Activated T-cell treated with anti-CD3 and anti-CD28 coated beads, Interleukin-2, amount 50 U/mL, for 72 hours (primary cell): ENCODE measurements at regions not wholly inside any gene's neighbourhood (a gene's known extent, or its start where the extent isn't known, plus 50 kb on each side); places are given as distances from the start of the nearest gene placed in this dataset.

Experiments used
- ATAC-seq, 2 donors: fragments of 150-1000 bp; cut with Tn5 transposase; replicated peaks in 1 of 2; 2 replicates each; pipeline ENCODE4 v1.10.0; 2021; ENCODE audit warnings: moderate library complexity in 2 of 2, mild to moderate bottlenecking in 1 of 2
- DNase-seq, 2 donors: peaks; one replicate each; pipeline ENCODE4 v3.0.0; 2021 to 2022; ENCODE audit warnings: mixed read lengths in 1 of 2
- H3K27ac Mint-ChIP-seq: one replicate; pipeline ENCODE4 v1.8.0; 2022; ENCODE audit warnings: mild to moderate bottlenecking, moderate library complexity, mixed read lengths
- H3K27me3 Mint-ChIP-seq: one replicate; pipeline ENCODE4 v1.8.0; 2022; ENCODE audit warnings: low read depth, mixed read lengths
- H3K36me3 Mint-ChIP-seq, 2 donors: one replicate each; pipeline ENCODE4 v1.8.0; 2022; ENCODE audit warnings: mixed read lengths in 2 of 2, mild to moderate bottlenecking in 1 of 2; ENCODE audit not compliant: insufficient read depth in 2 of 2
- H3K4me1 Mint-ChIP-seq: one replicate; pipeline ENCODE4 v1.8.0; 2022; ENCODE audit warnings: low read depth, mixed read lengths
- H3K4me3 Mint-ChIP-seq, 2 donors: one replicate each; pipeline ENCODE4 v1.8.0; 2022; ENCODE audit warnings: mild to moderate bottlenecking in 2 of 2, mixed read lengths in 2 of 2, moderate library complexity in 2 of 2
- H3K9me3 Mint-ChIP-seq, 2 donors: one replicate each; pipeline ENCODE4 v1.8.0; 2022; ENCODE audit warnings: mixed read lengths in 2 of 2

GRCh38 chr12:58081488-58081887, 140.1 kb downstream of the ATP23 start:
- no peak overlapping the region for H3K27ac Mint-ChIP-seq
- no peak overlapping the region for H3K4me3 Mint-ChIP-seq
- H3K9me3 Mint-ChIP-seq = no peaks in the 10 kb centered on the region
- no peak for ATAC-seq
- no peaks in the 10 kb centered on the region for H3K36me3 Mint-ChIP-seq
- DNase-seq = no peak
- H3K27me3 Mint-ChIP-seq = peaks cover 50% of the 10 kb centered on the region
- H3K4me1 Mint-ChIP-seq = peaks cover 6% of the 10 kb centered on the region

GRCh38 chr12:58082996-58083395, 141.6 kb downstream of the ATP23 start:
- H3K27ac Mint-ChIP-seq = no peak overlapping the region
- H3K36me3 Mint-ChIP-seq = no peaks in the 10 kb centered on the region
- H3K4me1 Mint-ChIP-seq = peaks cover 6% of the 10 kb centered on the region
- no peak for ATAC-seq
- H3K27me3 Mint-ChIP-seq = peaks cover 56% of the 10 kb centered on the region
- H3K4me3 Mint-ChIP-seq = no peak overlapping the region
- H3K9me3 Mint-ChIP-seq = no peaks in the 10 kb centered on the region
- DNase-seq = no peak

- Mint-ChIP-seq H3K4me1 (peaks cover 6% of the 10 kb centered on the region), H3K36me3 (no peaks in the 10 kb centered on the region), H3K9me3 (no peaks in the 10 kb centered on the region), H3K4me3 (no peak overlapping the region), H3K27ac (no peak overlapping the region), H3K27me3 (peaks cover 32% of the 10 kb centered on the region)
- ATAC-seq = no peak
- no peak for DNase-seq
Observed at GRCh38 chr12:58086006-58086405, 144.6 kb downstream of the ATP23 start.

GRCh38 chr12:58086930-58087329, 145.6 kb downstream of the ATP23 start:
- H3K27me3 Mint-ChIP-seq = peaks cover 32% of the 10 kb centered on the region
- H3K36me3 Mint-ChIP-seq = no peaks in the 10 kb centered on the region
- H3K4me1 Mint-ChIP-seq = peaks cover 6% of the 10 kb centered on the region

GRCh38 chr12:58087423-58088127, 146.2 kb downstream of the ATP23 start:
- Mint-ChIP-seq H3K36me3 (no peaks in the 10 kb centered on the region), H3K9me3 (no peaks in the 10 kb centered on the region), H3K4me1 (peaks cover 6% of the 10 kb centered on the region), H3K4me3 (no peak overlapping the region), H3K27ac (no peak overlapping the region), H3K27me3 (peaks cover 32% of the 10 kb centered on the region)
- no peak for DNase-seq
- no peak for ATAC-seq

More at GRCh38 chr12:58086930-58087329, 145.6 kb downstream of the ATP23 start:
- no peaks in the 10 kb centered on the region for H3K9me3 Mint-ChIP-seq
- no peak overlapping the region for H3K27ac Mint-ChIP-seq
- H3K4me3 Mint-ChIP-seq = no peak overlapping the region
- ATAC-seq = no peak
- DNase-seq = no peak

GRCh38 chr12:58089588-58089987, 148.2 kb downstream of the ATP23 start:
- H3K9me3 Mint-ChIP-seq = no peaks in the 10 kb centered on the region
- no peak overlapping the region for H3K27ac Mint-ChIP-seq
- peaks cover 6% of the 10 kb centered on the region for H3K4me1 Mint-ChIP-seq
- H3K36me3 Mint-ChIP-seq = no peaks in the 10 kb centered on the region
- H3K4me3 Mint-ChIP-seq = no peak overlapping the region
- H3K27me3 Mint-ChIP-seq = peaks cover 29% of the 10 kb centered on the region
- no peak for DNase-seq
- no peak for ATAC-seq

- no peak for ATAC-seq
- Mint-ChIP-seq H3K4me1 (peaks cover 6% of the 10 kb centered on the region), H3K27me3 (peaks cover 21% of the 10 kb centered on the region), H3K9me3 (no peaks in the 10 kb centered on the region), H3K27ac (no peak overlapping the region), H3K36me3 (no peaks in the 10 kb centered on the region), H3K4me3 (no peak overlapping the region)
- no peak for DNase-seq
Observed at GRCh38 chr12:58090685-58091084, 149.3 kb downstream of the ATP23 start.

- no peaks in the 10 kb centered on the region for H3K4me1 Mint-ChIP-seq
- no peak overlapping the region for H3K4me3 Mint-ChIP-seq
- ATAC-seq (no peak), DNase-seq (no peak)
- no peaks in the 10 kb centered on the region for H3K36me3 Mint-ChIP-seq
- H3K9me3 Mint-ChIP-seq = no peaks in the 10 kb centered on the region
- H3K27ac Mint-ChIP-seq = no peak overlapping the region
- H3K27me3 Mint-ChIP-seq = peaks cover 12% of the 10 kb centered on the region
Observed at GRCh38 chr12:58095002-58095401, 153.6 kb downstream of the ATP23 start.

- Mint-ChIP-seq H3K36me3 (no peaks in the 10 kb centered on the region), H3K27me3 (peaks cover 18% of the 10 kb centered on the region), H3K27ac (no peak overlapping the region), H3K9me3 (peaks cover 0 to 2% of the 10 kb centered on the region in 2 donors), H3K4me3 (no peak overlapping the region), H3K4me1 (no peaks in the 10 kb centered on the region)
- ATAC-seq = no peak
- no peak for DNase-seq
Observed at GRCh38 chr12:58097741-58098140, 156.4 kb downstream of the ATP23 start.

- no peak for ATAC-seq
- H3K9me3 Mint-ChIP-seq = peaks cover 0 to 2% of the 10 kb centered on the region in 2 donors
- peaks cover 10% of the 10 kb centered on the region for H3K27me3 Mint-ChIP-seq
- no peaks in the 10 kb centered on the region for H3K4me1 Mint-ChIP-seq
- H3K27ac Mint-ChIP-seq = no peak overlapping the region
- no peaks in the 10 kb centered on the region for H3K36me3 Mint-ChIP-seq
- H3K4me3 Mint-ChIP-seq = no peak overlapping the region
- DNase-seq = no peak
Observed at GRCh38 chr12:58099476-58099875, 158.1 kb downstream of the ATP23 start.

- Mint-ChIP-seq H3K27ac (no peak overlapping the region), H3K4me1 (no peaks in the 10 kb centered on the region), H3K27me3 (peaks cover 10% of the 10 kb centered on the region), H3K9me3 (peaks cover 2 to 4% of the 10 kb centered on the region in 2 donors), H3K36me3 (no peaks in the 10 kb centered on the region), H3K4me3 (no peak overlapping the region)
- ATAC-seq = no peak
- no peak for DNase-seq
Observed at GRCh38 chr12:58104351-58104755, 163.0 kb downstream of the ATP23 start.

GRCh38 chr12:58105225-58106119, 164.1 kb downstream of the ATP23 start:
- H3K27me3 Mint-ChIP-seq = peaks cover 5% of the 10 kb centered on the region

GRCh38 chr12:58106195-58106594, 164.8 kb downstream of the ATP23 start:
- Mint-ChIP-seq H3K4me1 (no peaks in the 10 kb centered on the region), H3K27me3 (peaks cover 4% of the 10 kb centered on the region)

More at GRCh38 chr12:58105225-58106119, 164.1 kb downstream of the ATP23 start:
- no peaks in the 10 kb centered on the region for H3K36me3 Mint-ChIP-seq
- ATAC-seq (no peak), DNase-seq (no peak)
- H3K27ac Mint-ChIP-seq = no peak overlapping the region
- no peak overlapping the region for H3K4me3 Mint-ChIP-seq
- peaks cover 2 to 4% of the 10 kb centered on the region in 2 donors for H3K9me3 Mint-ChIP-seq
- H3K4me1 Mint-ChIP-seq = no peaks in the 10 kb centered on the region

More at GRCh38 chr12:58106195-58106594, 164.8 kb downstream of the ATP23 start:
- DNase-seq (no peak), ATAC-seq (no peak)
- Mint-ChIP-seq H3K9me3 (peaks cover 2 to 4% of the 10 kb centered on the region in 2 donors), H3K36me3 (no peaks in the 10 kb centered on the region), H3K4me3 (no peak overlapping the region), H3K27ac (no peak overlapping the region)
